GM23338 (cell line): ENCODE measurements at regions not wholly inside any gene's neighbourhood (a gene's known extent, or its start where the extent isn't known, plus 50 kb on each side); places are given as distances from the start of the nearest gene placed in this dataset.

Experiments used
- CREB1 ChIP-seq: fragments of 250-450 bp; sonication (Bioruptor Pico); IDR thresholded peaks from 2 replicates; pipeline ENCODE4 v1.5.0; 2020; ENCODE audit warnings: low read depth, mild to moderate bottlenecking, moderate library complexity
- CTCF ChIP-seq, 2 experiments: fragments of 200-600 bp in 1 of 2; sonication (generic) in 1 of 2; conservative IDR thresholded peaks; 2 replicates each; pipeline versions ENCODE4 v1.5.1 to v1.6.1; 2016 to 2017; ENCODE audit warnings: antibody characterized with exemption in 2 of 2, low read depth in 2 of 2, mild to moderate bottlenecking in 2 of 2, moderate library complexity in 1 of 2
- ETS1 ChIP-seq: IDR thresholded peaks from 2 replicates; pipeline ENCODE4 v1.6.1; 2016; ENCODE audit warnings: antibody characterized with exemption
- EZH2 ChIP-seq: fragments of 200-600 bp; sonication (generic); IDR thresholded peaks from one replicate; pipeline ENCODE4 v1.8.0; 2017; ENCODE audit warnings: antibody characterized with exemption, mild to moderate bottlenecking, low read depth; ENCODE audit not compliant: unreplicated experiment
- EZH2phosphoT487 ChIP-seq: fragments of 200-600 bp; sonication (generic); IDR thresholded peaks from one replicate; pipeline ENCODE4 v1.8.1; 2018; ENCODE audit warnings: antibody characterized with exemption; ENCODE audit not compliant: unreplicated experiment
- JUNB ChIP-seq: IDR thresholded peaks from one replicate; pipeline ENCODE4 v1.6.1; 2016; ENCODE audit warnings: antibody characterized with exemption; ENCODE audit not compliant: unreplicated experiment
- NANOG ChIP-seq: IDR thresholded peaks from 2 replicates; pipeline ENCODE4 v1.6.1; 2016; ENCODE audit warnings: antibody characterized with exemption, borderline replicate concordance
- POLR2AphosphoS5 ChIP-seq: IDR thresholded peaks from 2 replicates; pipeline ENCODE4 v1.6.1; 2016; ENCODE audit warnings: antibody characterized with exemption, low read depth
- REST ChIP-seq: IDR thresholded peaks from one replicate; pipeline ENCODE4 v1.6.1; 2018; ENCODE audit warnings: antibody characterized with exemption; ENCODE audit not compliant: unreplicated experiment
- STAT1 ChIP-seq: IDR thresholded peaks from one replicate; pipeline ENCODE4 v1.6.1; 2016; ENCODE audit warnings: antibody characterized with exemption; ENCODE audit not compliant: unreplicated experiment
- ZNF114 ChIP-seq: fragments of 250-450 bp; sonication (Bioruptor Pico); IDR thresholded peaks from 2 replicates; pipeline ENCODE4 v1.5.0; 2020; ENCODE audit warnings: mild to moderate bottlenecking, moderate library complexity
- ZNF331 ChIP-seq: fragments of 250-450 bp; sonication (Bioruptor Pico); IDR thresholded peaks from 2 replicates; pipeline ENCODE4 v1.5.0; 2020; ENCODE audit warnings: low read depth, mild to moderate bottlenecking, moderate library complexity
- ZNF462 ChIP-seq: fragments of 250-450 bp; sonication (Bioruptor Pico); IDR thresholded peaks from 2 replicates; pipeline ENCODE4 v1.5.0; 2020; ENCODE audit warnings: mild to moderate bottlenecking, moderate library complexity

GRCh38 chr13:99650410-99650809 lies 149.1 kb downstream of the TM9SF2 start:
- no peak for TF ChIP-seq CTCF (conservative IDR thresholded peaks at IDR 0.05; ENCODE audit: low read depth in 2 of 2)
- no peak for TF ChIP-seq POLR2AphosphoS5
- no peak for TF ChIP-seq EZH2
- TF ChIP-seq NANOG: no peak
- no peak for TF ChIP-seq EZH2phosphoT487
- no peak for TF ChIP-seq CREB1 (CRISPR knock-in tag)
- no peak for TF ChIP-seq ETS1
- TF ChIP-seq REST: no peak
- no peak for TF ChIP-seq ZNF114
- no peak for TF ChIP-seq JUNB
- no peak for TF ChIP-seq STAT1
- no peak for TF ChIP-seq ZNF331 (CRISPR knock-in tag)
- no peak for TF ChIP-seq ZNF462 (CRISPR knock-in tag)
